ENCODE measurements at regions not wholly inside any gene's neighbourhood (a gene's known extent, or its start where the extent isn't known, plus 50 kb on each side); places are given as distances from the start of the nearest gene placed in this dataset.

- DNase-seq (ENCODE audit: low read depth, low spot score) = peak; percentile 51
- no peak for TF ChIP-seq POLR2AphosphoS5 (IDR thresholded peaks at IDR 0.05; ENCODE audit: borderline replicate concordance, low read depth, low read length)
- Histone ChIP-seq H3K36me3 (ENCODE audit: insufficient read depth, low read length) (no peaks in the 10 kb centered on the region), H3K9me3 (ENCODE audit: low read depth, low read length) (no peaks in the 10 kb centered on the region), H3K9ac (ENCODE audit: insufficient read length) (no peak overlapping the region), H3K4me3 (no peak overlapping the region), H3K27ac (no peak overlapping the region)
These were observed 87.9 kb downstream of the ICOS start for GRCh38 chr2:204024503-204024902.

GRCh38 chr2:204024906-204025475 is 88.4 kb downstream of the ICOS start:
- Histone ChIP-seq H3K9me3 (ENCODE audit: low read depth, low read length) (no peaks in the 10 kb centered on the region), H3K27ac (no peak overlapping the region), H3K9ac (ENCODE audit: insufficient read length) (no peak overlapping the region), H3K36me3 (ENCODE audit: insufficient read depth, low read length) (no peaks in the 10 kb centered on the region), H3K4me3 (no peak overlapping the region)
- no peak for TF ChIP-seq FOXP2 (optimal IDR thresholded peaks at IDR 0.05; ENCODE audit: control extremely low read depth, extremely low read length, insufficient read depth)
- TF ChIP-seq EZH2 (IDR thresholded peaks at IDR 0.05) = no peak
- no peak for TF ChIP-seq POLR2AphosphoS5 (IDR thresholded peaks at IDR 0.05; ENCODE audit: borderline replicate concordance, low read depth, low read length)
- no peak for DNase-seq (ENCODE audit: low read depth, low spot score)

- Histone ChIP-seq H3K4me3 (no peak overlapping the region), H3K27ac (0 out of 2 replicates have a peak overlapping the region, but pooled peaks have one; percentile 48)
These were observed 89.7 kb downstream of the ICOS start for GRCh38 chr2:204026294-204026693.

GRCh38 chr2:204027091-204027490 is 90.5 kb downstream of the ICOS start:
- no peak; the same call in 1 of the 2 replicates for TF ChIP-seq POLR2AphosphoS5 (IDR thresholded peaks at IDR 0.05; ENCODE audit: borderline replicate concordance, low read depth, low read length)
- TF ChIP-seq EZH2 (IDR thresholded peaks at IDR 0.05) = no peak
- no peak for TF ChIP-seq FOXP2 (optimal IDR thresholded peaks at IDR 0.05; ENCODE audit: control extremely low read depth, extremely low read length, insufficient read depth)
- no peaks in the 10 kb centered on the region for H3K36me3 ChIP-seq (ENCODE audit: insufficient read depth, low read length)
- H3K27ac ChIP-seq = peak overlapping the region; percentile 48; the same call in 1 of the 2 replicates
- peak overlapping the region; percentile 47 for H3K4me3 ChIP-seq
- H3K9me3 ChIP-seq (ENCODE audit: low read depth, low read length) = no peaks in the 10 kb centered on the region
- no peak overlapping the region for H3K9ac ChIP-seq (ENCODE audit: insufficient read length)
- peak; percentile 50 for DNase-seq (ENCODE audit: low read depth, low spot score)

More at GRCh38 chr2:204026294-204026693, 89.7 kb downstream of the ICOS start:
- Histone ChIP-seq H3K36me3 (ENCODE audit: insufficient read depth, low read length) (no peaks in the 10 kb centered on the region), H3K9me3 (ENCODE audit: low read depth, low read length) (no peaks in the 10 kb centered on the region), H3K9ac (ENCODE audit: insufficient read length) (no peak overlapping the region)
- TF ChIP-seq FOXP2 (optimal IDR thresholded peaks at IDR 0.05; ENCODE audit: control extremely low read depth, extremely low read length, insufficient read depth) (no peak), EZH2 (IDR thresholded peaks at IDR 0.05) (no peak), POLR2AphosphoS5 (IDR thresholded peaks at IDR 0.05; ENCODE audit: borderline replicate concordance, low read depth, low read length) (no peak)
- no peak for DNase-seq (ENCODE audit: low read depth, low spot score)

GRCh38 chr2:204030322-204030721 is 93.8 kb downstream of the ICOS start:
- DNase-seq (ENCODE audit: low read depth, low spot score) = no peak

GRCh38 chr2:204031056-204031455 is 94.5 kb downstream of the ICOS start:
- TF ChIP-seq FOXP2 (optimal IDR thresholded peaks at IDR 0.05; ENCODE audit: control extremely low read depth, extremely low read length, insufficient read depth) (no peak), EZH2 (IDR thresholded peaks at IDR 0.05) (no peak), POLR2AphosphoS5 (IDR thresholded peaks at IDR 0.05; ENCODE audit: borderline replicate concordance, low read depth, low read length) (no peak)
- no peaks in the 10 kb centered on the region for H3K9me3 ChIP-seq (ENCODE audit: low read depth, low read length)
- H3K36me3 ChIP-seq (ENCODE audit: insufficient read depth, low read length) = no peaks in the 10 kb centered on the region
- no peak overlapping the region for H3K4me3 ChIP-seq
- H3K9ac ChIP-seq (ENCODE audit: insufficient read length) = no peak overlapping the region
- DNase-seq (ENCODE audit: low read depth, low spot score) = no peak
- no peak overlapping the region for H3K27ac ChIP-seq

More at GRCh38 chr2:204030322-204030721, 93.8 kb downstream of the ICOS start:
- Histone ChIP-seq H3K9me3 (ENCODE audit: low read depth, low read length) (no peaks in the 10 kb centered on the region), H3K27ac (no peak overlapping the region), H3K9ac (ENCODE audit: insufficient read length) (no peak overlapping the region), H3K4me3 (no peak overlapping the region), H3K36me3 (ENCODE audit: insufficient read depth, low read length) (no peaks in the 10 kb centered on the region)
- TF ChIP-seq EZH2 (IDR thresholded peaks at IDR 0.05) = no peak
- TF ChIP-seq FOXP2 (optimal IDR thresholded peaks at IDR 0.05; ENCODE audit: control extremely low read depth, extremely low read length, insufficient read depth) = no peak
- no peak for TF ChIP-seq POLR2AphosphoS5 (IDR thresholded peaks at IDR 0.05; ENCODE audit: borderline replicate concordance, low read depth, low read length)

- Histone ChIP-seq H3K9me3 (ENCODE audit: low read depth, low read length) (no peaks in the 10 kb centered on the region), H3K4me3 (no peak overlapping the region), H3K27ac (no peak overlapping the region), H3K36me3 (ENCODE audit: insufficient read depth, low read length) (no peaks in the 10 kb centered on the region), H3K9ac (ENCODE audit: insufficient read length) (no peak overlapping the region)
- DNase-seq (ENCODE audit: low read depth, low spot score) = no peak
- TF ChIP-seq POLR2AphosphoS5 (IDR thresholded peaks at IDR 0.05; ENCODE audit: borderline replicate concordance, low read depth, low read length) (no peak), EZH2 (IDR thresholded peaks at IDR 0.05) (no peak), FOXP2 (optimal IDR thresholded peaks at IDR 0.05; ENCODE audit: control extremely low read depth, extremely low read length, insufficient read depth) (no peak)
These were observed 95.7 kb downstream of the ICOS start for GRCh38 chr2:204032301-204032700.

- Histone ChIP-seq H3K36me3 (ENCODE audit: insufficient read depth, low read length) (no peaks in the 10 kb centered on the region), H3K9me3 (ENCODE audit: low read depth, low read length) (no peaks in the 10 kb centered on the region), H3K9ac (ENCODE audit: insufficient read length) (no peak overlapping the region), H3K4me3 (no peak overlapping the region), H3K27ac (no peak overlapping the region)
- no peak for DNase-seq (ENCODE audit: low read depth, low spot score)
- no peak for TF ChIP-seq EZH2 (IDR thresholded peaks at IDR 0.05)
These were observed 97.3 kb downstream of the ICOS start for GRCh38 chr2:204033611-204034495.
